ENCODE measurements at regions not wholly inside any gene's neighbourhood (a gene's known extent, or its start where the extent isn't known, plus 50 kb on each side); places are given as distances from the start of the nearest gene placed in this dataset.
"Not testable (repeated sequence)": the region's sequence is repeated elsewhere in the genome, so short reads cannot be mapped to it uniquely, and the experiment has no call there.

GRCh38 chr13:84096216-84096615, 213.9 kb upstream of the SLITRK1 start:
- H3K4me3 ChIP-seq (ENCODE audit: low read depth, low read length) = no peak overlapping the region
- DNase-seq (ENCODE audit: low read depth) = no peak
- no peak for TF ChIP-seq CTCF (IDR thresholded peaks at IDR 0.05; ENCODE audit: low read depth, low read length, missing control alignments)

- DNase-seq (ENCODE audit: low read depth) = no peak
- TF ChIP-seq CTCF (IDR thresholded peaks at IDR 0.05; ENCODE audit: low read depth, low read length, missing control alignments) = no peak
- H3K4me3 ChIP-seq (ENCODE audit: low read depth, low read length) = no peak overlapping the region
These were observed 206.7 kb upstream of the SLITRK1 start for GRCh38 chr13:84088996-84089395.

DNA sequence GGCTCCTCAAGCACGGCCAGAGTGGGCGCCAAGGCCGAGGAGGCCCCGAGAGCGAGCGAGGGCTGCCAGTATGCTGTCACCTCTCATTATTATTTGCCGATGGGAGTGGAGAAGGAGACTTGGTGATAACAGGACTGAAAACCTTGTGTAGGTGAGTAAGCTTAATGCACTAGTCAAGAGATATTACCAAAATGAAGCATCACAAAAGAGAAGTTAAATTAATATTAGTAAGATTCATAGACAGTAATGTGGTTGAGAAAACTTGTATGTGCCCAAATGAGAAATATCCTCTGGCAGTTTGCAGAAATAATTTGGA, 204.5 kb upstream of the SLITRK1 start:
- DNase-seq (ENCODE audit: low read depth) = no peak
- no peak for TF ChIP-seq CTCF (IDR thresholded peaks at IDR 0.05; ENCODE audit: low read depth, low read length, missing control alignments)
- H3K4me3 ChIP-seq (ENCODE audit: low read depth, low read length) = no peak overlapping the region

DNA sequence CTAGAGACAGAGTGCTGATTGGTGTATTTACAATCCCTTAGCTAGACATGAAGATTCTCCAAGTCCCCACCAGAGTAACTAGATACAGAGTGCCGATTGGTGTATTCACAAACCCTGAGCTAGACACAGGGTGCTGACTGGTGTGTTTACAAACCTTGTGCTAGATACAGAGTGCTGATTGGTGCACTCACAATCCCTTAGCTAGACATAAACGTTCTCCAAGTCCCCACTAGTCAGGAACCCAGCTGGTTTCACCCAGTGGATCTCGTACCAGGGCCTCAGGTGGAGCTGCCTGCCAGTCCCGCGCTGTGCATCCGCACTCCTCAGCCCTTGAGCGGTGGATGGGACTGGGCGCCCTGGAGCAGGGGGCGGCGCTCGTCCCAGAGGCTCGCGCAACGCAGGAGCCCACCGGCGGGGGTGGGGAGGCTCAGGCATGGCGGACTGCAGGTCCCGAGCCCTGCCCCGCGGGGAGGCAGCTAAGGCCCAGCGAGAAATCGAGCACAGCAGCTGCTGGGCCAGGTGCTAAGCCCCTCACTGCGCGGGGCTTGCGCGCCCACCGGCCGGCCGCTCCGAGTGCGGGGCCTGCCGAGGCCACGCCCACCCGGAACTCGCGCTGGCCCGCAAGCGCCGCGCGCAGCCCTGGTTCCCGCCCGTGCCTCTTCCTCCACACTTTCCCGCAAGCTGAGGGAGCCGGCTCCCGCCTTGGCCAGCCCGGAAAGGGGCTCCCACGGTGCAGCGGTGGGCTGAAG, 204.0 kb upstream of the SLITRK1 start:
- not testable (repeated sequence) for H3K4me3 ChIP-seq (ENCODE audit: low read depth, low read length); DNase-seq (ENCODE audit: low read depth)

DNA sequence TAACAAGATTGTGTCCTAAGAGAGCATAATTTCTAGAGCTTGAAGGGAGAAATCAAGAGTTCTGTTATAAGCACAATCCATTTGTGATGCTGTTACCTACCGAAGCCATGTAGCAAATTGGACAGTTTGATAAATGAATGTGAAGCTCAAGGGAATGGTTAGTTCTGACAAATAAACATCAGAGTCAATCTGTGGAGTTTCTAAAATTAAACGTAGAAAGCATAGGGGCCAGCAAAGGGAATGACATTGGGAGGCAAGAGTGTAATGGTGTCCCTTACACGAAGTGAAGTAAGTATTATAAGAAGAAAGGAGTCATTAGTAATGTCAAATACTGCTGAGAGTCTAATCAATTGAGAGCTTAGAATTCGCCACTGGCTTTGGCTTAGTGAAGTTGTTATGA, 200.2 kb upstream of the SLITRK1 start:
- H3K4me3 ChIP-seq (ENCODE audit: low read depth, low read length) = no peak overlapping the region
- no peak for TF ChIP-seq CTCF (IDR thresholded peaks at IDR 0.05; ENCODE audit: low read depth, low read length, missing control alignments)
- DNase-seq (ENCODE audit: low read depth) = no peak

DNA sequence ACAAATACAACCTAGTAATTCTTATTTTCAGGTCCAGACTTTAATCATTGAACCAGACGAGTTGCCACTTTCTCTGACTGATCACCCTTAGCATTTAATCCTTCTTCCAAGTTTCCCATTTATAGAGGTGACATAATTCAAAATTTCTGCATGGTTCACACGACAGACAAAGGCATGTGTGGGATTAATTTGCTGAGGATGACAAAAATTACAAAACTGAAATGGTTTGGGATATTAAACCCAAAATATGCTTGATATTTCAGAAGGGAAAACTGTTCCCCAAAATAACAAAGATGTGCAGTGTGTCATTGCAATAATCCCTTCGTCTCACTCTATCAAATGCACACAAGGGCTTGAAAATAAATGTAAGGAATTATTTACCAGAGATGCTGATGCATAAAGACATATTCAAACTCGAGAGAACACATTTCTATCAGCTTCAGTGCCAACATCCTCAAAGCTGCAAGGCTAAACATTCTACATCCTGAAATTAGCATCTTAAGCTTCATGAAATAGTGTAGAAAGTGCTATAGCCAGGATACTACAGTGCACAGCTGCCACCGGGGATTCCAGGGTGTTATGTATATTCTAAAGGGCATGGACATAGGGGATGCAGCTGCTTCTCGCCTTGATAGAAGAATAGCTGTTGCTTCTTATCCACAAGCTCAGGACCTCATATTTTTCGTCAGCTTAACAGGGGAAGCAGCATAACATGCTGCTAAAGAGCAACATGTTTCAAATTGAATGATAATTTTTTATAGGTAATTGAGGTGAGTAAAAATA, 198.7 kb upstream of the SLITRK1 start:
- H3K4me3 ChIP-seq (ENCODE audit: low read depth, low read length) = no peak overlapping the region
- TF ChIP-seq CTCF (IDR thresholded peaks at IDR 0.05; ENCODE audit: low read depth, low read length, missing control alignments) = no peak
- DNase-seq (ENCODE audit: low read depth) = no peak

- no peak overlapping the region for H3K4me3 ChIP-seq (ENCODE audit: low read depth, low read length)
- DNase-seq (ENCODE audit: low read depth) = no peak
- TF ChIP-seq CTCF (IDR thresholded peaks at IDR 0.05; ENCODE audit: low read depth, low read length, missing control alignments) = no peak
These were observed 195.0 kb upstream of the SLITRK1 start for GRCh38 chr13:84077271-84077670.

Data from GM12864 (cell line).